ENCODE measurements at regions not wholly inside any gene's neighbourhood (a gene's known extent, or its start where the extent isn't known, plus 50 kb on each side); places are given as distances from the start of the nearest gene placed in this dataset.
A peak's percentile ranks its signal among the peaks of the same experiment; 100 is the strongest.
"Not testable (repeated sequence)": the region's sequence is repeated elsewhere in the genome, so short reads cannot be mapped to it uniquely, and the experiment has no call there.

- DNase-seq (ENCODE audit: insufficient read length, low spot score), result no peak
- no peak for TF ChIP-seq POLR2A (IDR thresholded peaks at IDR 0.05; ENCODE audit: low read depth, low read length)
- peak; percentile 48 for FAIRE-seq
These were observed 50.3 kb upstream of the TMC1 start for GRCh38 chr9:72471096-72471495.

DNA sequence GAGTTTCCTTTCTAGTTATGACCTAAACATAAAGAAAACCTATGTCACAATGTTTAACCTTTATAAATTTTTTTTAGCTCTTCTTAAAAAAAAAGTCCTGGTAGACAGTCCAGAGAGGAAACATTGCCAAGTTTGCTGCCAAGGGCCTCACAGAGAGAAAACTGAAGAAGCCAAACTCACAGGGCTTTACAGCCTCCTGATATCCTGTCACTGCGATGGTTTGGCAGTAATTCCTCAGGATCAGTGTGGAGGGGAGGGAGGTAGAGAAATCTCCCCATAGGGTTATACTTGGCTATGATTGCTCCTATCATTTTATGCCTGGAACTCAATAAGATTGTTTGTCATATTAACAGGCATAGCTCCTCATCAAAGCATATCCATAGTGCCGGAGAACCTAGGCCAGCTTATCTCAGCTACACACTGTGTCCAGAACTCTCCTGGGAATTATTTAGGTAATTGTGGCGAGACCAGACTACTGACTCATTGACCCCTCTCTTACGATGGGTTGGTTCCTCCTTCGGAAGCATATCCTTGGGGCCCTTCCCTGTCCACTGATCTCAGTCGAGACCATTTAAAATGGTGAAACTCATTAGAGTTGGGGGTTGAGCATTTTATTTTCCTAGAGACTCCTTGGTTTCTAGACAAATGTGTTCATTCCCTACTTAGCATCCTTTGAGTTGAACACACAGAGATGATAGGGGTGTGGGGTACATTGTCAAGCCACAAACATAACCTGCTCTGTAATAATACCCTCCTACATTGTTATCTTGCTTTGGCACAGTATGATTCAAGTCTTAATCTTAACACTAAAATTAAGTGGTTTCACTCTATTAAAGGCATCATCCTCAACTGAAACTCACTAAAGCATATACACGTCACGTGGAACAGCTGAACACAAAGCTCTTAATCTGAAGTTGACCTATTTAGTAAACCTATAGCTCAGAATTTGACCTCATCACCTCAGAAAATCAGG lies 53.4 kb upstream of the TMC1 start:
- TF ChIP-seq POLR2A (IDR thresholded peaks at IDR 0.05; ENCODE audit: low read depth, low read length), result no peak
- DNase-seq (ENCODE audit: insufficient read length, low spot score), result no peak
- peak; percentile 27 for FAIRE-seq

DNA sequence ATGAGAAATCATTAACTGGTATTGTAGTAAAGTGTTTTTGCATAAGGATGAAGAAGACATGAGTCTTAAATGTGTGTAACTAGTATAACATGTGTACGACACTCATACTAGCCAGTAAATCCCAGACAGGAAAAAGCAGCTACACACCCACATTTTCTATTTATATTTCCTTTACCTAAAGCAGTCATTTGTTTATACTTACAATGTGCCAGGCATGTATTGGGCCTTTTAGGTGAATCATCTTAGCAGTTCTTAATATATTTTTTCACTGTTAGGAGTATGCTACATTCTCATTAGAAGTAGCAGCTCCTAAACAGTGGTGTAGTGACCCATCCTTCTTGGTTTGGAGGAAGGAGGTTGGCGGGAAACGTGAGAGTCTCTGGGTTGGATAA lies 55.8 kb upstream of the TMC1 start:
- TF ChIP-seq POLR2A (IDR thresholded peaks at IDR 0.05; ENCODE audit: low read depth, low read length), result no peak
- DNase-seq (ENCODE audit: insufficient read length, low spot score) (no peak), FAIRE-seq (peak; percentile 76)

DNA sequence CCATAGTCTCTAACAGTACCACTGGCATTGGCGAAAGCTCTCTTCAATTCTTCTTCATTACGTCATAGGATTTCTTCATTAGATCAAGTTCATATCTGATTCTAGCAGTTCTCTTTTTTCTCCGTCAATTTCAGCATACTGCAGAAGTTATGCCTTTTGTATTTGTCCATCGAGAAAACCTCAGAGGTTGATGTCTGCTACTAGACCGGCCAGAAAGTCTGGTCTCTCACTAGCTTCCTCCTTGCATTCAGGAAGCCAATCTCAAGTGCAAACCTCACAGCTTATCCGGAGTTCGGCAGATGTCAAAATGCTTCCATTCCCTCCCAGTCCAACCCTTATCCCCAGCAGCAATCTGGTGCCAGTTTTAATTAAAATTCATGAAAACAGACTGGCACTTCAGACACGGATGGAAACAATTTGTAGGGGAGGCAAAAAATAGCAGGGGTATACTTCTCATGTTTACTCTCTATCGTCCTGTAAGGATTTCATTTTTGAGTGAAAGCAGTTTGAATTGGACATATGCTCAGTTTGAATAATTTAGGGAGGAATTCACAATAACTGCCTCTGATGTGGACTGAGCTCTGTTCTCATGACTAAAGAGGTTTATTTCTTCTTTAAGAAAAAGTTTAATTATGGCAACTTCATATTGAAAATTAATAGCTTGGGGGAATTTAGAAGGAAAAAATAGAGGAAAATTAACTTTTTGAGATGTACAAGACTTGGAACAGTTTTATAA lies 56.4 kb upstream of the TMC1 start:
- no peak for TF ChIP-seq POLR2A (IDR thresholded peaks at IDR 0.05; ENCODE audit: low read depth, low read length)
- FAIRE-seq, result no peak

DNA sequence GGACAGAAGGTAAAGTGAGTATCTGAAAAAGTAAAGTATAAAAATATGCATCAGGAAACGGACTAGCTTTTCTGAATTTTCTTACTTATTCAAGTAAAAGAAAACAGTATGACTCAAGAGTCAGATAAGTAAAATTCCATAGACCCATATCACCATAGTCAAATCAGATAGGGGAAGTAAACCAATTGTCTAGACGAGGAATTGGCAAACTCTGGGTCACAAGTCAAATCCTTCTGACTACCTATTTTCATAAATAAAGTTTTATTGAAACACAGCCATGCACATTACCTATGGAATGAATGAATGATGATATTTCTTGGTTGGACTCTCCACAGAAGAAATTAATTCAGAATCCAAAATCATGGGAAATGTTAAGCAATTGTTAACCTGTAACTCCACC lies 59.1 kb upstream of the TMC1 start:
- DNase-seq (ENCODE audit: insufficient read length, low spot score) (no peak), FAIRE-seq (peak; percentile 60)
- no peak for TF ChIP-seq POLR2A (IDR thresholded peaks at IDR 0.05; ENCODE audit: low read depth, low read length)

More for the DNA sequence above, 56.4 kb upstream of the TMC1 start:
- no peak for DNase-seq (ENCODE audit: insufficient read length, low spot score)

DNA sequence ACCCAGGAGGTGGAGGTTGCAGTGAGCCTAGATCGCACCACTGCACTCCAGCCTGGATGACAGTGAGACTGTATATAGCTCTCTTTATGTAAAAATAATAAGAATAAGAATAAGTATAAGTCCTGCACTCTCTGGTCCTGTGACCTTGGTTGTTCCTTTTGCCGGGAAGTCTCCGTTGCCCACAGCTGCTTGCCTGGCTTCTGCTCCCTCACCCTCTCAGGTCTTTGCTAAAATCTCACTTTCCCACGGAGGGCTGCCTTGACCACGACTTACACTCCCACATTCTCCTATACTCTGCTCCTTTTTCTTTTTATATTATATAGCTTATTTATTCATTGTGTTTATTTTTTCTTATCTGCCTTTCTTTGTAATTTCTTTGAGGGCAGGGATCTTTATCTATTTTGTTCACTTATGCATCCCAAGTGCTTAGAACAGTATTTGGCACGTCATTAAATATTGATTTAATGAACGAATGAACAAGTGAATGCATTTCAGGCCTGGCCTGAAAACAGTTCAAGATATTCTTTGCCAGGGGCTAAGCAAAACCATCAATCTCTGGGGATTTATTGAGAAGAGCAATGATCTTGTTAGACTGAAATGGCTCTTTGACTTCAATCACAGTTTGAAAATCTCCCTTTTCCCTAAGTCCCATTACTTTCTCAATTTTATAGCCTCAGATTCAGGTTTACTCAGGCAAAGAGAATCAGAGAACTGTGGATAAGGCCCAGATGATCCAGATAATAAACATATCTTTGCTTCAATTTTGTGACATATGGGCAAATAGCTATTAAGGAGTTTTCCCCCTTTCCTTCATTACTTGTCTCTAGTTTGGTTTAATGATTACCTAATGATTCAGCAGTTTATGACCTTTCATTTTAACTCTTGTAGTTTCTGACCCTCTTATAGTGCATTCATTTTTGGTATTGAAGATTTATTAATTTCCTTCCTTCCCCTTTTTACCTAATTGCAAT lies 60.8 kb upstream of the TMC1 start:
- FAIRE-seq (peak; percentile 90), DNase-seq (ENCODE audit: insufficient read length, low spot score) (no peak)
- TF ChIP-seq POLR2A (IDR thresholded peaks at IDR 0.05; ENCODE audit: low read depth, low read length), result no peak

- DNase-seq (ENCODE audit: insufficient read length, low spot score), result no peak
- TF ChIP-seq POLR2A (IDR thresholded peaks at IDR 0.05; ENCODE audit: low read depth, low read length), result no peak
- peak; percentile 89 for FAIRE-seq
These were observed 62.1 kb upstream of the TMC1 start for GRCh38 chr9:72459308-72459707.

GRCh38 chr9:72458153-72458552 lies 63.3 kb upstream of the TMC1 start:
- DNase-seq (ENCODE audit: insufficient read length, low spot score) (no peak), FAIRE-seq (peak; percentile 86)
- TF ChIP-seq POLR2A (IDR thresholded peaks at IDR 0.05; ENCODE audit: low read depth, low read length), result no peak

DNA sequence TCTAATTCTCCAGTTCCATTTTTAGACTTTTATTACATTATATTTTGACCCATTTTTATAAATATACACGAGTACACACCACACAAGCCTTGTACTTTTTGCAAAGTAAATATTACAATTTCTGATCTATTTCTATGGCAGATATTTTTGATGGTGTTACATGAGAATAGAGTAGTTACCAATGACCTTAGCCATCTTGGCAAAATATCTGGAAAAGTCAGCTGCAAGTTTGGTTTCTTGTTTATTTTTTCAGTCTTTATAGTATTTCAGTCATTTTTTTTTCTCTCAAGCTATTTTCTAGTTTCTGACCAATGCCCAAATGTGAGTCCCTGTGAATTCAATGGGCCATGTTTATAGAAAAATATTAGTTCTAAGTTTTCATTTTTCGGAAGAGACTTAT lies 64.0 kb upstream of the TMC1 start:
- no peak for DNase-seq (ENCODE audit: insufficient read length, low spot score)
- FAIRE-seq, result peak; percentile 60

DNA sequence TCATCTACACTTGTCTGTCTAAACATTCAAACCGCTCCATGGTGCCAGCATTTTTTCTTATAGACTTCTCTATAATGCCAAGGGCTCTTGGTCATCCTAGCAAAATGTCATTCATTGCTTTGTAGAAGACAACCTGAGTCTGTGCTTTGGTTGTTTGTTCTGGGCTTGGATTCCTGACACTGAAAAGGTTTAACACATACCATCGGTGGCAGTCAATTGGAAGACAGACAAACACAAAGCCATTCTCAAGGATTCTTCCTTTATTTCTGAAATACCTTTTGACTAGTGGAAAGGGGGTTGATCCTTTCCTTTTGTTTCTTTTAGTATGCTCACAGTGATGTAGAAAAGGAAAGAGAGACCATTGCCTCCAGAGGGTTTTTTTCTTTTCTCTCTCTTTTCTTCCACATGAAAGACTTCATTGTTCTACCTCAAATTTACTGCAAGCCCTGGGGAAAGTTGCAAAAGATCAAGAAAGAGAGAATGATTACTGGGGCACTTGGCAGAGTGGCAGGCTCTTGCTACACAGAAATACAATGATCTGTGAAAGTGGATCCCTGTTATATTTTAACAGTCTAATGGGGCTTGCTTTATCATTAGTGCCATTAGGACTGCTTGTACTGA lies 66.4 kb upstream of the TMC1 start:
- peak; percentile 91 for FAIRE-seq
- DNase-seq (ENCODE audit: insufficient read length, low spot score), result no peak

More for the DNA sequence above, 64.0 kb upstream of the TMC1 start:
- TF ChIP-seq POLR2A (IDR thresholded peaks at IDR 0.05; ENCODE audit: low read depth, low read length), result no peak

DNA sequence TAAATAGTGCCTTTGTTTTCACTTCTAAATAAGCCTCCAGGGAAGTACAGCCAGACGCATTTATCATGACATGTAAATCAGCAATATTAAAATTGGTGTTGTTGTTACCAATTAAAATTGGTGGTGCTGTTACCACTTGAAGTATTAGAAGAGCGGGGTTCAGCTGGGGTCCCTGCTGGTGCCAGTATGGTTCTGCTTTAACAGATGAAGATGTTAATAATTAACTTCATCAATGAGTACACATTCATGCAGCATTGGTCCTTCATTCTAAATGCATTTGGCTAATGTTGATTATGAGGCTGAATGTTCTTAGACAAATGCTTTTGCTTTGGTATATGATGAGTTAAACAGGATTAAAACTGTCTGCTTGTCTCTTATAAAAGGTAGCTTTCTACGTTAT lies 67.6 kb upstream of the TMC1 start:
- no peak for DNase-seq (ENCODE audit: insufficient read length, low spot score)
- FAIRE-seq, result peak; percentile 85
- no peak for TF ChIP-seq POLR2A (IDR thresholded peaks at IDR 0.05; ENCODE audit: low read depth, low read length)

More for the DNA sequence above, 66.4 kb upstream of the TMC1 start:
- no peak for TF ChIP-seq POLR2A (IDR thresholded peaks at IDR 0.05; ENCODE audit: low read depth, low read length)

DNA sequence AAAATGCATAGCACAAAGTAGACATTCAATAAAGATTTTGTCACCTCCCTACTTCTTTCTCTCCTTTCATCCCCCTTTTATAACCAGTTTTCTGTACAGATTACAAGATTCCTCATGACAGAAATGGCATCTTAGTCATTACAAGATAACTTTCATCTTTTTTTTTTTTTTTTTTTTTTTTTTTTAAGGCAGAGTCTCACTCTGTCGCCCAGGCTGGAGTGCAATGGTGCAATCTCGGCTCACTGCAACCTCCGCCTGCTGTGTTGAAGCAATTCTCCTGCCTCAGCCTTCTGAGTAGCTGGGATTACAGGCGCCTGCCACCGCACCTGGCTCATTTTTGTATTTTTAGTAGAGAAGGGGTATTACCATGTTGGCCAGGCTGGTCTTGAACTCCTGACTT lies 75.2 kb upstream of the TMC1 start:
- not testable (repeated sequence) for DNase-seq (ENCODE audit: insufficient read length, low spot score); FAIRE-seq

Measured in H54 (cell line).